GM21360 (cell line): ENCODE measurements at regions not wholly inside any gene's neighbourhood (a gene's known extent, or its start where the extent isn't known, plus 50 kb on each side); places are given as distances from the start of the nearest gene placed in this dataset.

Experiments
- ATAC-seq: cut with Tn5 transposase; IDR thresholded peaks from one replicate; pipeline ENCODE4 v1.9.1; 2021; ENCODE audit warnings: mild to moderate bottlenecking, moderate library complexity; ENCODE audit not compliant: unreplicated experiment

GRCh38 chr2:223107825-223108224, 55.8 kb downstream of the KCNE4 start:
- no peak for ATAC-seq

GRCh38 chr2:223108351-223109050, 56.5 kb downstream of the KCNE4 start:
- ATAC-seq, result no peak

- ATAC-seq, result no peak
These were observed 57.4 kb downstream of the KCNE4 start for GRCh38 chr2:223109341-223109740.

GRCh38 chr2:223113161-223113560, 61.2 kb downstream of the KCNE4 start:
- no peak for ATAC-seq

GRCh38 chr2:223114170-223114569, 62.2 kb downstream of the KCNE4 start:
- no peak for ATAC-seq

- ATAC-seq, result no peak
These were observed 62.9 kb downstream of the KCNE4 start for GRCh38 chr2:223114917-223115316.

- no peak for ATAC-seq
These were observed 65.5 kb downstream of the KCNE4 start for GRCh38 chr2:223117533-223117932.

GRCh38 chr2:223121283-223121682, 69.3 kb downstream of the KCNE4 start:
- ATAC-seq, result no peak

GRCh38 chr2:223122781-223123180, 70.8 kb downstream of the KCNE4 start:
- no peak for ATAC-seq

- no peak for ATAC-seq
These were observed 72.0 kb downstream of the KCNE4 start for GRCh38 chr2:223123855-223124610.

GRCh38 chr2:223141606-223142005, 89.6 kb downstream of the KCNE4 start:
- ATAC-seq, result no peak

- no peak for ATAC-seq
These were observed 90.1 kb downstream of the KCNE4 start for GRCh38 chr2:223142118-223142517.

- ATAC-seq, result no peak
These were observed 95.4 kb downstream of the KCNE4 start for GRCh38 chr2:223147431-223147830.

GRCh38 chr2:223148516-223148915, 96.5 kb downstream of the KCNE4 start:
- no peak for ATAC-seq

GRCh38 chr2:223155956-223156355, 104.0 kb downstream of the KCNE4 start:
- no peak for ATAC-seq

- no peak for ATAC-seq
These were observed 110.0 kb downstream of the KCNE4 start for GRCh38 chr2:223161873-223162458.

GRCh38 chr2:223165423-223166214, 113.6 kb downstream of the KCNE4 start:
- no peak for ATAC-seq

- no peak for ATAC-seq
These were observed 114.2 kb downstream of the KCNE4 start for GRCh38 chr2:223166215-223166493.

GRCh38 chr2:223166983-223167650, 115.1 kb downstream of the KCNE4 start:
- ATAC-seq, result peak; percentile 77

GRCh38 chr2:223169830-223170605, 118.0 kb downstream of the KCNE4 start:
- no peak for ATAC-seq
